ELR (cell line): ENCODE measurements at regions not wholly inside any gene's neighbourhood (a gene's known extent, or its start where the extent isn't known, plus 50 kb on each side); places are given as distances from the start of the nearest gene placed in this dataset.

ENCODE experiments used
- DNase-seq: peaks from one replicate; pipeline ENCODE4 v3.0.0-alpha.2; 2015; ENCODE audit warnings: low read depth

DNA sequence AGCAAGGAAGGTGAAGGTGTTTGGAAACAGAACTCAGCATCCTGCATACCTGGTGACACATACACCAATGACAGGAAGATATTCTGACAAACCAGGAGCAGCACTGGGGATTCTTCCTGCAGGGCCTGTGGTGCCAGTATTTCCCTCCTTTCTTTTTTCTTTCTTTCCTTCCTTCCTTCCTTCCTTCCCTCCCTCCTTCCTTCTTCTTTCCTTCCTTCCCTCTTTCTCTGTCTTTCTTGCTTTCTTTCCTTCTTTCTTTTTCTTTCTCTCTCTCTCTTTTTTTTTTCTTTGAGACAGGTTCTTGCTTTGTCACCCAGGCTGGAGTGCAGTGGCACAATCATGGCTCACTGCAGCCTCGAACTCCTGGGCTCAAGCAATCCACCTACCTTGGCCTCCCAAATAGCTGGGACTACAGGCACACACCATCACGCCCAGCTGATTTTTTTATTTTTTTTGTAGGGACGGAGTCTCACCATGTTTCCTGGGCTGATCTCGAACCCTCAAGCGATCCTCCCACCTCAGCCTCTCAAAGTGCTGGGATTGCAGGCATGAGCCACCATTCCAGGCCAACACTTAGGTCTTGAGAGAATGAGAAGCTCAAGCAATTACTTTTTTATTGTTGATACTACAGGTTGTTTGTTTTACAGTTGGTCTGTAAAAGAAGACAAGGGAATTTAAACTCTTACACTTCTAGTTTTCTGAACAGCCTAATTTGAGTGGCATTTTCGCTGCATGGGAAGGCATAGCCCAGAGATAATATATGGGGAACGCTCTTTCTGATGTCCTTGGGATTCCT, 54.7 kb upstream of the GATA6 start:
- DNase-seq, result no peak

DNA sequence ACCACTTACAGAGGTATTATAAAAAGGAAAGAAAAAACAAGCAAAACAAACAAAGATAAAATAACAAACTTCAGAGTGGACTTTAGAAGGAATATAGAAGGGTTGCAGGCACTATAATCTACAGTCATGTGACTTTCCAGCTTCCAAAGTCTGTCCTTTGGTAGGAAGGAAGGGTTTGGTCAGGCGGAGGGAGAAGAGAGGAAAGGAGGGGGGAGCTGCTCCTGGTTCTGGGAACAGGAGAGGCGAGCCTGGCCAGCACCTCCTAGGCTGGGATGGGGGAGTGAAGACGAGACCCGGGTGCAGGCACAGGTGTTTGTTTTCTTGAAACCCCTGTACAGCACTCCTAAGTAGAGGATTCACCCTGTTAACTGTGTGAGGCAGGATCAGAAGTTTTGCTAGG, 53.8 kb upstream of the GATA6 start:
- no peak for DNase-seq
